Neural progenitor cell (in vitro differentiated cells): ENCODE measurements at regions not wholly inside any gene's neighbourhood (a gene's known extent, or its start where the extent isn't known, plus 50 kb on each side); places are given as distances from the start of the nearest gene placed in this dataset.

Experiments used
- EZH2 ChIP-seq: fragments of 200-600 bp; sonication (generic); IDR thresholded peaks from 2 replicates; pipeline ENCODE4 v1.6.1; 2017; ENCODE audit warnings: antibody characterized with exemption, mild to moderate bottlenecking, moderate library complexity
- TF ChIP-seq, protein P1 (sequence below): fragments of 200-600 bp; sonication (generic); IDR thresholded peaks from 2 replicates; pipeline ENCODE4 v1.5.1; 2017; ENCODE audit warnings: antibody characterized with exemption, mild to moderate bottlenecking

DNA sequence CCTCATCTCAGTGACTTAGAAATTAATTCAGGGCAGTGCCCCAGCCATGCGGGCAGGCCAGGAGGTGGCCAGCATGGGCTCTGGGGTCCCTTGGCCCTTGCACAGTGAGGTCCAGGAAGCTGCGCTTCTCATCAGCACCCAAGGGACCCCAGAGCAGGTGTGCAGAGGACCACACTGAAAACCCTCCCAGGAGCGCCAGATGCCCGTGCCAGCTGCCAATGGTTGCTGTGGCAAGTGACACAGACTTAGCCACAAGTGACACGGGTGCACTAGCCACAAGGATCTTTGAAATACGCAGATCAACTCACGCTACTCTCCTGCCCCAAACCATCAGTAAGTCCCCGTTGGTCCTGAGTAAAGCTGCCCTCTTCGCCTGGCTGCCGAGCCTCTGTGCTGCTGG, 88.1 kb downstream of the ERMARD start:
- TF ChIP-seq, protein P1, sequence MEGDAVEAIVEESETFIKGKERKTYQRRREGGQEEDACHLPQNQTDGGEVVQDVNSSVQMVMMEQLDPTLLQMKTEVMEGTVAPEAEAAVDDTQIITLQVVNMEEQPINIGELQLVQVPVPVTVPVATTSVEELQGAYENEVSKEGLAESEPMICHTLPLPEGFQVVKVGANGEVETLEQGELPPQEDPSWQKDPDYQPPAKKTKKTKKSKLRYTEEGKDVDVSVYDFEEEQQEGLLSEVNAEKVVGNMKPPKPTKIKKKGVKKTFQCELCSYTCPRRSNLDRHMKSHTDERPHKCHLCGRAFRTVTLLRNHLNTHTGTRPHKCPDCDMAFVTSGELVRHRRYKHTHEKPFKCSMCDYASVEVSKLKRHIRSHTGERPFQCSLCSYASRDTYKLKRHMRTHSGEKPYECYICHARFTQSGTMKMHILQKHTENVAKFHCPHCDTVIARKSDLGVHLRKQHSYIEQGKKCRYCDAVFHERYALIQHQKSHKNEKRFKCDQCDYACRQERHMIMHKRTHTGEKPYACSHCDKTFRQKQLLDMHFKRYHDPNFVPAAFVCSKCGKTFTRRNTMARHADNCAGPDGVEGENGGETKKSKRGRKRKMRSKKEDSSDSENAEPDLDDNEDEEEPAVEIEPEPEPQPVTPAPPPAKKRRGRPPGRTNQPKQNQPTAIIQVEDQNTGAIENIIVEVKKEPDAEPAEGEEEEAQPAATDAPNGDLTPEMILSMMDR, result no peak
- no peak for TF ChIP-seq EZH2
